GM18498 (cell line): ENCODE measurements at regions not wholly inside any gene's neighbourhood (a gene's known extent, or its start where the extent isn't known, plus 50 kb on each side); places are given as distances from the start of the nearest gene placed in this dataset.
"Not testable (repeated sequence)": the region's sequence is repeated elsewhere in the genome, so short reads cannot be mapped to it uniquely, and the experiment has no call there.

Experiments
- ATAC-seq: cut with Tn5 transposase; IDR thresholded peaks from one replicate; pipeline ENCODE4 v1.9.1; 2021; ENCODE audit warnings: mild to moderate bottlenecking, moderate library complexity; ENCODE audit not compliant: unreplicated experiment

- ATAC-seq: not testable (repeated sequence)
Observed at GRCh38 chrY:7588176-7588575, 676.6 kb upstream of the AMELY start.

- no peak for ATAC-seq
Observed at GRCh38 chrY:7562541-7562940, 651.0 kb upstream of the AMELY start.

DNA sequence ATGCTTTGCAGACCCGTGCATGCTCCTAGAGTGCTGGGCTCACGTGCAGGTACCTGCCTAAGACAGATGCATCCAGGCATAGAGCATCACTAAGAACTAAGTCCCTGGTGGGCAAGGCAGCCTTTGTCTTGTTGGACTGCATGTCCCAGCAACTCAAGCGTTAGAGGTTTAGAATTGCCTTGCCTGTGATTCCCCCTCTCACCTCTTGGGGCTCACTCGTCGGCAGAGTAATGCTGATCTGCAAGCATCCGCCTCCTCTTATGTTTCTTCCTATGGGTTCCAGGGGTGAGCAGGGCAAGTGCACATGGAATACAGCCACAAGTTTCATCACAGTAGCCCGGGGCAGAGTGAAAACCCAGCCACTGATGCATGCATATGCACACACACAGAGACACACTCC is 646.1 kb upstream of the AMELY start:
- no peak for ATAC-seq

- no peak for ATAC-seq
Observed at GRCh38 chrY:7555006-7555405, 643.5 kb upstream of the AMELY start.

- ATAC-seq: no peak
Observed at GRCh38 chrY:7545060-7545459, 633.5 kb upstream of the AMELY start.

DNA sequence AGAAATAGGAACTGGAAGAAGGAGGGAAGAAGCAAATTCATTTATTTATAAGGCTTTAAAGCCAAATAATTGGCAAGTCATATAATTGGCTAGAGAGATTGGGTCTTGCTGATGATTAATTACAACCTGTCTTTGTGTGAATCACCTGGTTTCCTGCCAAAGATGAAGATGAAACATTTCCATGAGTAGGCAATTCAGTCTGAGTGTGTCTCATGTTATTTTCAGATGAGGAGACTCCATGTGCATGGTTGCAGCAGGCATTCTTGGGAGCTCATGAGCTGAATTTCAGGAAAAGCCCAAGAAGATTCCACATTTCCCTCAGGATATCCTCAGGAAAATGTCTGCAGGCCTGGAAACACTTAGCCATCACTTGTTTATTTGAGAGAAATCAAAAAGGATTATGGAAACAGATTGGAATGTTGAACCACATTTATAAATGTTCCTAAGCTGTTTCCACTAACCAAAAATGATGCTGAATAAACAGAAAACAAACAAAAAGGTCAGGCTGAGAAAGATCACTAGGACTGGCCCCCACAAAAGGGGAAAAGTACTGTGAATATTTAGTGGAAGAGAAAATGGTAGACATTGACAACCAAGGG is 632.7 kb upstream of the AMELY start:
- no peak for ATAC-seq

- ATAC-seq: no peak
Observed at GRCh38 chrY:7543506-7543905, 632.0 kb upstream of the AMELY start.

- ATAC-seq: no peak
Observed at GRCh38 chrY:7542256-7542858, 630.8 kb upstream of the AMELY start.

DNA sequence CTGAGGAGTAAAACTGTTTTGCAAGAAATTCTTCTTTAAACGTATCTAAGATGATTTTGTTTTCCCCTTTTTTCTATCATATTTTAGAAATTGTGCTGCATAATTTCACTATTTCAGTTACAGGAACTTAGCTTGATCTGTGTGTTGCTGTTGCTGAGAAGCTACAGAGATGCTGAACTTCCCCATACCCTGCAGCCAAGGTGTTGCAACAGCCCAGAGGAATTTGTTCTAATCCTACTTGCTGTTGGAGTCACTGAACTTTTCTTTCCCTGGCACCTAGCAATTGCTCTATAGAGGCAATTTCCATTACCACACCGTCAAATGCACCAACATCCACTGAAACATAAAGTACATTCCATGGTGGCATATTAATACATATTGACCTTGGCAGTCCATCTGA is 617.8 kb upstream of the AMELY start:
- no peak for ATAC-seq

GRCh38 chrY:7527568-7527967 is 616.0 kb upstream of the AMELY start:
- not testable (repeated sequence) for ATAC-seq

DNA sequence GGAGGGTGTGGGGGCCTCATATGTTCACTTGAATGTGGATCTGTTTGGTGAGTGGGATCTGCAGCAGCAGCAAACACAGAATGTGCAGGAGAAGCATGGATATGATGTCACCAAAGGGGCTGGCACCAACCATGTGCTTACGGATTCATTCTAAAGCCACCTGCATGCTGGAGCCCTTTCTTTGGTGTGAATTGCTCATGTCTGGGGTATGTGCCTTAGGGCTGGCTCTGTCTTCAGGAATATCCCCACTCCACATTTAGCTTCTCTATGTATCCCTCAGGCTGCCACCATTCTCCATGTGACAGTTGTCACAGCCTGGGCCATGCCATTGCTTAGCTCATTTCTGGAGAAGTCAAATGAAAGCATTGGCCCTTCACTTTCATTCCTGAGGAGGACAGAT is 606.8 kb upstream of the AMELY start:
- no peak for ATAC-seq

DNA sequence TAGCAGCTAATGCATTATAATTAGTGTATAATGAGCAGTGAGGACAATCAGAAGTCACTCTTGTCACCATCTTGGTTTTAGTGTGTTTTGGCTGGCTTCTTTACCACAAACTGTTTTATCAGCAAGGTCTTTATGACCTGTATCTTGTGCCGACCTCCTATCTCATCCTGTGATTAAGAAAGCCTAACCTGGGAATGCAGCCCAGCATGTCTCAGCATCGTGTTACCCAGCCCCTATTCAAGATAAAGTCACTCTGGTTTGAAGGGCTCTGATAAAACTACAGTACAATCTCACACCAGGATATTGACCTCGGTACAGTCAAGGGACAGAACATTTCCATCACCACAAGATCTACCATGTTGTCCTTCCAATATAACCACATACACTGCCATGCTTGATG is 604.7 kb upstream of the AMELY start:
- no peak for ATAC-seq

GRCh38 chrY:7515812-7516211 is 604.3 kb upstream of the AMELY start:
- ATAC-seq: no peak

DNA sequence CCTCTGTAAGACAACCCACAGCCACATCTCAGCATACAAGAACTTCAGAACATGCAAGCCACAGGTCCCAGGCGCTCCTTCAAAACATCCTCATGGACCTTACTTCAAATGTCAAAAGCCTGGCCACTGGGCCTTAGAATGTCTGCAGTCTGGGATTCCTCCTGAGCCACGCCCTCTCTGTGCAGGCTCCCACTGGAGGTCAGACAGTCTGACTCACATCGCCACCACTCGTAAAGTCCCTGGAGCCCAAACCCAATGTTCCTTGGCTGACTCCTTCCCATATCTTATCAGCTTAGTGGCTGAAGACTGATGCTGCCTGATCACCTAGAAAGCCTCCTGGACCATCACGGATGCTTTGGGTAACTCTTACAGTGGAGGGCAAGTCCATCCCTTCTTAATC is 591.3 kb upstream of the AMELY start:
- ATAC-seq: no peak

- no peak for ATAC-seq
Observed at GRCh38 chrY:7501236-7501635, 589.7 kb upstream of the AMELY start.

GRCh38 chrY:7496001-7496400 is 584.4 kb upstream of the AMELY start:
- ATAC-seq: no peak

GRCh38 chrY:7484455-7485285 is 573.1 kb upstream of the AMELY start:
- ATAC-seq: not testable (repeated sequence)

DNA sequence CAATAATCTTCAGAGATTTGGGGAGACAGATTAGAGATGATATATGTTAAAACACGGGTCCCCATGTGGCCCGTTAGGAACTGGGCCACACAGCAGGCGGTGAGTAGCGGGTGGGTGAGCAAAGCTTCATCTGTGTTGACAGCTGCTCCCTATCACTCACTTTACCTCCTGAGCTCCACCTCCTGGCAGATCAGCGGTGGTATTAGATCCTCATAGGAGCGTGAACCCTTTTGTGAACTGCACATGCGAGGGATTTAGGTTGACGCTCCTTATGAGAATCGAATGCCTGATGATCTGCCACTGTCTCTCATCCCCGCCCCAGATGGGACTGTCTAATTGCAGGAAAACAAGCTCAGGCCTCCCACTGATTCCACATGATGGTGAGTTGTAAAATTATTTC is 560.4 kb upstream of the AMELY start:
- no peak for ATAC-seq

- no peak for ATAC-seq
Observed at GRCh38 chrY:7470037-7470436, 558.5 kb upstream of the AMELY start.

DNA sequence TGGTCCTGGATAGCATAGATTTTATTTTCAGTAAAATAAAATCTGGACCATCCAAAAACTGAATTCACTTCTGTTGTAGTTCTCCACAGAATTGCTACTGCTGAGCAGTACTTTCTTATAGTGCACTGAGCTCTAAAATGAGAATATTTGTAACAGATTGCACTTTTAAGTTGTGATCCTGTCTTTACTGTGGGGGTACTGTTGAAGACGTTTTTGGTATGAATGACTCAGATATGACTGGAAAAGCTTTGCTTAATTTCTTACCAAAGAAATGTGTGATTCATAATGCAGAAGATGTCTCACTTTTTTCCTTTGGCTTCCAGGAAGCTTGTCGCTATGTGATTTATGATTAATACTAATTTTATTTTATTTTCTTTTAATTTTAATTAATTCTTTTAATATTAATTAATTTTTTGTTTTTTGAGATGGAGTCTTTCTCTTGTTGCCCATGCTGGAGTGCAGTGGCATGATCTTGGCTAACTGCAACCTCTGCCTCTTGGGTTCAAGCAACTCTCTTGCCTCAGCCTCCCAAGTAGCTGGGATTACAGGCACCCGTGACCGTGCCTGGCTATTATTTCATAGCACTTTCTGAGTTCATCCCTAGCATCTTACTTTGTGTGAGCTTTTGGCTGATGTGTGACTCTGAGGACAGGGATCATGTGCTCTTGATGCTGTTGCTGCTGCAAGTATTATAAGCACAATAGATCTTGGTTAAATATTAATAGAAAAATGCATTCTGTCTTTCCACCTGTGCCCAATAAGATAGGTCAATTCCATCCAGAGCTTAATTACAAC is 557.6 kb upstream of the AMELY start:
- no peak for ATAC-seq

- ATAC-seq: no peak
Observed at GRCh38 chrY:7467796-7468520, 556.4 kb upstream of the AMELY start.
